Sigmoid colon (tissue), 6 donors: ENCODE measurements at regions not wholly inside any gene's neighbourhood (a gene's known extent, or its start where the extent isn't known, plus 50 kb on each side); places are given as distances from the start of the nearest gene placed in this dataset.

Source experiments
- DNase-seq: peaks from one replicate; pipeline ENCODE4 v3.0.0-alpha.2; 2019
- H3K27ac ChIP-seq, 4 donors: fragments of 200-600 bp; sonication (generic); one replicate each; pipeline ENCODE4 v1.5.1; 2016 to 2019; ENCODE audit warnings: mild to moderate bottlenecking in 1 of 4
- H3K27me3 ChIP-seq, 3 donors: fragments of 200-600 bp; sonication (generic); one replicate each; pipeline ENCODE4 v1.5.1; 2019; ENCODE audit warnings: mild to moderate bottlenecking in 1 of 3
- H3K36me3 ChIP-seq, 4 donors: fragments of 200-600 bp; sonication (generic); one replicate each; pipeline ENCODE4 v1.5.1; 2016 to 2019
- H3K4me1 ChIP-seq, 4 donors: fragments of 200-600 bp; sonication (generic); one replicate each; pipeline ENCODE4 v1.5.1; 2017 to 2019
- H3K4me3 ChIP-seq, 4 donors: fragments of 200-600 bp; sonication (generic); one replicate each; pipeline ENCODE4 v1.5.1; 2017 to 2019; ENCODE audit warnings: mild to moderate bottlenecking in 2 of 4, moderate library complexity in 1 of 4
- H3K9me3 ChIP-seq, 4 donors: fragments of 200-600 bp in 3 of 4; sonication (generic) in 3 of 4; one replicate each; pipeline versions ENCODE4 v1.5.1 to v1.6.1; 2013 to 2019
- CTCF ChIP-seq, 4 experiments: fragments of 450-650 bp in 3 of 4; fragments of 200-600 bp in 1 of 4; IDR thresholded peaks; one replicate each; pipeline ENCODE4 v1.5.1; 2016 to 2019; ENCODE audit warnings: antibody characterized with exemption in 4 of 4, mild to moderate bottlenecking in 3 of 4, moderate library complexity in 2 of 4
- EP300 ChIP-seq, 4 donors: sonication (generic); formaldehyde crosslinking; IDR thresholded peaks; one replicate each; pipeline ENCODE4 v1.6.1; 2017; ENCODE audit warnings: antibody characterized with exemption in 4 of 4
- POLR2A ChIP-seq, 2 donors: fragments of 450-650 bp; IDR thresholded peaks; one replicate each; pipeline ENCODE4 v1.6.1; 2016; ENCODE audit warnings: antibody characterized with exemption in 2 of 2, mild to moderate bottlenecking in 2 of 2, moderate library complexity in 2 of 2
- POLR2AphosphoS5 ChIP-seq, 4 donors: sonication (generic); formaldehyde crosslinking; IDR thresholded peaks; one replicate each; pipeline ENCODE4 v1.6.1; 2017; ENCODE audit warnings: antibody characterized with exemption in 4 of 4
- WGBS, 2 donors: extraction: QIAGEN DNeasy Blood & Tissue Kit; methylation state at CpG; one replicate each; pipeline ENCODE4 v1.1.7; 2013; 5-methylcytosine and 5-hydroxymethylcytosine counted together
- intact Hi-C: fragments of 100-400 bp; cut with DNase I; formaldehyde crosslinking; loops from one replicate; pipeline ENCODE4 v1.15.1; 2023
- donor health status: healthy with polysubstance abuse.
- donor health status: healthy.

- Histone ChIP-seq H3K4me1 (no peaks in the 10 kb centered on the region), H3K27me3 (no peaks in the 10 kb centered on the region), H3K4me3 (no peak overlapping the region), H3K27ac (no peak overlapping the region), H3K36me3 (no peaks in the 10 kb centered on the region), H3K9me3 (no peaks in the 10 kb centered on the region)
- WGBS, 2 donors, result 82 to 84% methylated on average over 7 of the region's 7 CpGs
- no peak for TF ChIP-seq CTCF (IDR thresholded peaks at IDR 0.05)
- TF ChIP-seq EP300 (IDR thresholded peaks at IDR 0.05), result no peak
- TF ChIP-seq POLR2A (IDR thresholded peaks at IDR 0.05), result no peak
- no peak for DNase-seq
- intact Hi-C loops, result no loop called here
These were observed 226.0 kb upstream of the DSEL start for GRCh38 chr18:67742525-67742924.

- intact Hi-C loops, result no loop called here
These were observed 219.0 kb upstream of the DSEL start for GRCh38 chr18:67735506-67735905.

GRCh38 chr18:67733088-67733487, 216.6 kb upstream of the DSEL start:
- H3K4me3 ChIP-seq, result no peak overlapping the region
- no peaks in the 10 kb centered on the region for H3K27me3 ChIP-seq

More at GRCh38 chr18:67735506-67735905, 219.0 kb upstream of the DSEL start:
- 75 to 77% methylated on average over 6 of the region's 6 CpGs for WGBS, 2 donors
- Histone ChIP-seq H3K27ac (no peak overlapping the region), H3K9me3 (no peaks in the 10 kb centered on the region), H3K27me3 (no peaks in the 10 kb centered on the region), H3K4me3 (no peak overlapping the region), H3K36me3 (no peaks in the 10 kb centered on the region), H3K4me1 (no peaks in the 10 kb centered on the region)
- DNase-seq, result no peak
- TF ChIP-seq POLR2A (IDR thresholded peaks at IDR 0.05) (no peak), CTCF (IDR thresholded peaks at IDR 0.05) (no peak), POLR2AphosphoS5 (IDR thresholded peaks at IDR 0.05) (no peak), EP300 (IDR thresholded peaks at IDR 0.05) (no peak)

GRCh38 chr18:67731851-67732250, 215.3 kb upstream of the DSEL start:
- Histone ChIP-seq H3K36me3 (no peaks in the 10 kb centered on the region), H3K4me3 (no peak overlapping the region), H3K4me1 (no peaks in the 10 kb centered on the region), H3K27ac (no peak overlapping the region), H3K9me3 (no peaks in the 10 kb centered on the region), H3K27me3 (no peaks in the 10 kb centered on the region)
- intact Hi-C loops, result no loop called here
- 69 to 76% methylated on average over 1 of the region's 1 CpG for WGBS, 2 donors
- no peak for TF ChIP-seq EP300 (IDR thresholded peaks at IDR 0.05)
- no peak for TF ChIP-seq CTCF (IDR thresholded peaks at IDR 0.05)
- TF ChIP-seq POLR2A (IDR thresholded peaks at IDR 0.05), result no peak
- no peak for TF ChIP-seq POLR2AphosphoS5 (IDR thresholded peaks at IDR 0.05)
- DNase-seq, result no peak

More at GRCh38 chr18:67733088-67733487, 216.6 kb upstream of the DSEL start:
- WGBS, 2 donors, result 37 to 58% methylated on average over 1 of the region's 1 CpG
- intact Hi-C loops, result no loop called here
- DNase-seq, result no peak
- H3K9me3 ChIP-seq, result no peaks in the 10 kb centered on the region
- no peaks in the 10 kb centered on the region for H3K4me1 ChIP-seq
- H3K36me3 ChIP-seq, result no peaks in the 10 kb centered on the region
- H3K27ac ChIP-seq, result no peak overlapping the region
- no peak for TF ChIP-seq POLR2AphosphoS5 (IDR thresholded peaks at IDR 0.05)
- no peak for TF ChIP-seq POLR2A (IDR thresholded peaks at IDR 0.05)
- no peak for TF ChIP-seq CTCF (IDR thresholded peaks at IDR 0.05)
- no peak for TF ChIP-seq EP300 (IDR thresholded peaks at IDR 0.05)

- H3K4me3 ChIP-seq, result no peak overlapping the region
- no peak for DNase-seq
- TF ChIP-seq EP300 (IDR thresholded peaks at IDR 0.05) (no peak), POLR2A (IDR thresholded peaks at IDR 0.05) (no peak), CTCF (IDR thresholded peaks at IDR 0.05) (no peak), POLR2AphosphoS5 (IDR thresholded peaks at IDR 0.05) (no peak)
- H3K27ac ChIP-seq, result no peak overlapping the region
- H3K27me3 ChIP-seq, result no peaks in the 10 kb centered on the region
- WGBS, 2 donors, result 87 to 91% methylated on average over 4 of the region's 4 CpGs
- H3K36me3 ChIP-seq, result no peaks in the 10 kb centered on the region
- H3K9me3 ChIP-seq, result no peaks in the 10 kb centered on the region
- intact Hi-C loops, result no loop called here
- no peaks in the 10 kb centered on the region for H3K4me1 ChIP-seq
These were observed 214.4 kb upstream of the DSEL start for GRCh38 chr18:67730886-67731285.
